HG03159 (cell line): ENCODE measurements at regions not wholly inside any gene's neighbourhood (a gene's known extent, or its start where the extent isn't known, plus 50 kb on each side); places are given as distances from the start of the nearest gene placed in this dataset.
"Not testable (repeated sequence)": the region's sequence is repeated elsewhere in the genome, so short reads cannot be mapped to it uniquely, and the experiment has no call there.

Source experiments
- ATAC-seq: cut with Tn5 transposase; IDR thresholded peaks from one replicate; pipeline ENCODE4 v1.9.1; 2021; ENCODE audit warnings: mild to moderate bottlenecking, moderate library complexity; ENCODE audit not compliant: unreplicated experiment

DNA sequence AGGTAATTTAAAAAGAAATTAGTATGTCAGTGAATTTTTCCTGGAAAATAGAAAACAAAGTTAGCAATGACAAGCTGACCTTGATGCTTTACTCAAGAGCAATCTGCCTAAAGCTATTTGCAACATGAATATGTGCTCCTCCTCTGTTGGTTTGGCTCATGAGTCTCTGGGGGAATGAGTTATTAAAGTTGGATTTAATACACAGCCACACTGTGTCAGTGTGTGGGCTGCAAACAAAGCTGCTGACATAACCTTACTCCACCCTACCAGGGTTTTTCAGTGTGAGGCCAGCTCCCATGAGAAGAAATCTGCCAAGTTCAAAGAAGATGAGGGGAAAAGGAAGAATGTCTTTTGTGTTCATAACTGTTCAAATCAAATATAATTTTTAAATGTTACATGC is 280.5 kb downstream of the TLL1 start:
- no peak for ATAC-seq

- no peak for ATAC-seq
Measured at GRCh38 chr4:166162327-166162726, 289.3 kb downstream of the TLL1 start.

DNA sequence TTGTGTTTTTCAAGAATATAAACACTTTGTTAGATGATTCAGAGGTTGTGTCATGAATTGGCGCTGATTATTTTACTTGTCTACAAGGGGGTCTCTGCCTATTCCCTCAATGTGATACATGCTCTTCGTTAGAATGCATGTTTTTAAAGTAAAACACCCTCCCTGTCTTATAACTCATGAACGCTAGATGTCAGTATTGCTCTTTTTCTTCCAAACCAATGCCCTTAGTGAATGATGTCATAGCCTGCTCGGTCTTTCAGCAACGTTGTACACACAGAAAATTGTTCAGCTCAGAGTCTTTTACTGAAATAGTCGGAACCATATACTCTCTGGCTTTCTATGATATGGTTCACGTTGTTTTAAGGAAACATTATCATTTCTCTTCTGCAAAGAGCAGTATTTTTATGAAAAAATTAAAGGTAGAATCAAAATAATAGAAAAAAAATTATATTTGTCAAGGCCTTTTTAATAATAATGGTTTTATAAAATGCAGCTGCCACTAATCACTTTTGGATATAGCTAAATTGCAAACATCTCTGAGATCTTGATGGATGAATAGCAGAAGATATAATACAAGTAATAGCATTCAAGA is 292.9 kb downstream of the TLL1 start:
- peak; percentile 98 for ATAC-seq

GRCh38 chr4:166169111-166169510 is 296.1 kb downstream of the TLL1 start:
- ATAC-seq: peak; percentile 37

GRCh38 chr4:166172619-166173018 is 299.6 kb downstream of the TLL1 start:
- no peak for ATAC-seq

GRCh38 chr4:166174717-166175490 is 301.9 kb downstream of the TLL1 start:
- no peak for ATAC-seq

- no peak for ATAC-seq
Measured at GRCh38 chr4:166182145-166182544, 309.1 kb downstream of the TLL1 start.

DNA sequence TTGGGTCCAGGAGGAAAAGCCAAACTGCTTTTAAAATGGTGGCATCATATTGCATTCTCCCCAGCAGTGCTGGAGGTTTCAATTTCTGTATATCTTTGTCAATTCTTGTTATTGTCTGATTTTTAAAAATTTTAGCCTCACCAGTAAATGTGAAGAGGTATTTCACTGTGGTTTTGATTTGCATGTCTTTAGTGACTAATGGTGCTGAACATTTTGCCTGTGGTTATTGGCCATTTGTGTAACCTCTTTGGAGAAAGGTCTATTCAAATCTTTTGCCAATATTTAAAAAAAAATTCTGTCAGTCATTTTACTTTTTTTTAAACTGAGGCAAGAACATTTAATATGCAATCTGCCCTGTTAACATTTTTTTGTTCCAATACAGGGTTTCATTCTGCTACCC is 322.1 kb downstream of the TLL1 start:
- ATAC-seq: no peak

GRCh38 chr4:166197166-166197565 is 324.1 kb downstream of the TLL1 start:
- no peak for ATAC-seq

GRCh38 chr4:166198041-166198440 is 325.0 kb downstream of the TLL1 start:
- no peak for ATAC-seq

DNA sequence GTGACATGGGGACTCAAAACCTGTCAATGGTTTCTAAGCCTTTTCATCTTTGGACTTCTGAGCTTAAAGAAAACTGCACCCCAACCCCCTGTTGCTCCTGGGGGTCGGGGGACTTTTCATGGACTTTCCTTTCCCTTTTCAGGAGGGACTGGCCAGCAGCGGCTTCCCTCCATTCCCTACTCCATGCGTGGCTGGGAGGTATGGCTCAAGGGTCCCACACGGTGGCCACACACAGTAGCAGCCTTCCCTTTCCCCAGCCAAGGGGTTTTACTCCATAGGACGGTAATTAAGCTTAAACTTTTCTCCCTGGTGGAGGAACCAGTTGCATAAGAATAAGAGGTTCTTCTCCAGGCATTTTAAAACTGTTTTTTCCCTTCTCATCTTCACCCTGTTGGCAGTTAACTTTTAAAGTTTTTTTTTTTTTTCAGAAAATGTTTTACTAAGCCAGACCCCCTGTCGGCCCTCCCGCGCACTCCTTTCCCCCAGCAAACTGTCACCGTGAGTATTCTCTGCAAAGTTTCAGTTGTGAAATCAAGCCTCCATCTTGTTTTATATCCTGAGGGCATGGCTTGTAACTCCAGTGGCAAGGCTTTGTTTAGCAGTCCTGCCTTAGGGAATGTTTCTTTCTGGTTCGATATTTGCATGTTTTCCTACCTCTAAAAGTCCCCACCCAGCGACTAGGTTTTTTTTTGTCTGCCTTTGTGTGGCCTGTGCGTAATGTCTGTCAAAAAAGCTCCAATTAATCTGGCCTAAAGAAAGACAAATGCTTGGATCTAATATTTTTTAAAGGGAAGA is 325.7 kb downstream of the TLL1 start:
- ATAC-seq: no peak

DNA sequence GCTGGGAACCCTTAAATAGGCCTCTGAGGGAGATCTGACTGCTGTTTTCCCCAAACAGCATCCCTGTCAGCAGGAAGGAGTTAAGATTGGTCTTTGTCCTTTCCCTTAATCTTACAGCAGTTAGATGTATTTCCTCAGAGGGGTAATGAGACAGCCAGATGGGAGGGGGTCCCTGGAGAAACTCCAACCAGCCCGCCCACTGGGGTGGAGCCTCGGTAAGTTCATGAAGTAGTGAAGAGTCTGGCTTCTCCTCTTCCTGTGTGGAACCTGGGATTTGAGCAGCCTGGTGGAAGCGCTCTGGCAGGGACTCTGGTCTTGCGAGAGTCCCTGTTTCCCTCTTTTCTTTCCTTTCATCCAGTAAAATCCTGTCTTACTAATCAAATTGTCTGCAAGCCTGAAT is 330.0 kb downstream of the TLL1 start:
- ATAC-seq: no peak

DNA sequence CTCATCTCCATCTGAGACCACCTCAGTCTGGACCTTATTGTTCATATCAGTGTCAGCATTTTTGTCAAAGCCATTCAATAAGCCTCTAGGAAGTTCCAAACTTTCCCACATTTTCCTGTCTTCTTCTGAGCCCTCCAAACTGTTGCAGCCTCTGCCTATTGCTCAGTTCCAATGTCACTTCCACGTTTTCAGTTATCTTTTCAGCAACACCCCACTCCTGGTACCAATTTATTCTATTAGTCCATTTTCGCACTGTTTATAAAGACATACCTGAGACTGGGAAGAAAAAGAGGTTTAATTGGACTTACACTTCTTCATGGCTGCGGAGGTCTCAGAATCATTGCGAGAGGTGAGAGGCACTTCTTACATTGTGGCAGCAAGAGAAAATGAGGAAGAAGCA is 339.3 kb downstream of the TLL1 start:
- ATAC-seq: not testable (repeated sequence)

- ATAC-seq: no peak
Measured at GRCh38 chr4:166222271-166222670, 349.2 kb downstream of the TLL1 start.

- no peak for ATAC-seq
Measured at GRCh38 chr4:166228112-166228511, 355.1 kb downstream of the TLL1 start.

DNA sequence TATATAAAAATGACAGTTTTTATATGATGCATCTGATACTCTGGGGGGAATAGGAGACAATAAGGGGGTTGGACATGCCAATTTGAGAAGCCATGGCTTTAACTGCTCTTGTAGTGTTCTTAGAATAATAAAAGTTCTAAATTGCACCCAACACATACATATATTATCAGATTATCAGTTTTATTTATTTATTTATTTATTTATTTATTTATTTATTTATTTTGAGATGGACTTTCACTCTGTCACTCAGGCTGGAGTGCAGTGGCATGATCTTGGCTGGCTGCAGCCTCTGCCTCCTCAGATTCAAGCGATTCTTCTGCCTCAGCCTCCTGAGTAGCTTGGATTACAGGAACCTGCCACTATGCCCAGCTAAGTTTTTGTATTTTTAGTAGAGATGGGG is 356.8 kb downstream of the TLL1 start:
- ATAC-seq: no peak

DNA sequence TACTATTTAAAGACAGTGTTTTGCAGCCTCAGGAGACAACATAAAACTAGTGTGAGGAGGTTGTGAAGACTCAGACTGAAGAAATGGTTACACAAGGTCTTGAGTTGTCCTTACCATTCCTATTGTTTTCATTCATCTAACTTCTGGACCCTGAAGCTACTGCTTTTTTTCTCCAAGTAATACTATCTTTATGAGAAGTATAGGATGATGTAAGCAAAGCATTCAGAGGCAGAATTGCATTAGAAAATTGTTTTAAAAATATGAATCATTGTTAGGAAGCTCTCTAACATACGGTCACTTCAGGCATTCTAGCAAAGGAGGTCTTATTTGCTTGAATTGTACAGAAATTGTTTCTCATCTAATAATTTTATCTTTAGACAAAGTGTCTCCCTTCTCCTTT is 357.8 kb downstream of the TLL1 start:
- no peak for ATAC-seq

DNA sequence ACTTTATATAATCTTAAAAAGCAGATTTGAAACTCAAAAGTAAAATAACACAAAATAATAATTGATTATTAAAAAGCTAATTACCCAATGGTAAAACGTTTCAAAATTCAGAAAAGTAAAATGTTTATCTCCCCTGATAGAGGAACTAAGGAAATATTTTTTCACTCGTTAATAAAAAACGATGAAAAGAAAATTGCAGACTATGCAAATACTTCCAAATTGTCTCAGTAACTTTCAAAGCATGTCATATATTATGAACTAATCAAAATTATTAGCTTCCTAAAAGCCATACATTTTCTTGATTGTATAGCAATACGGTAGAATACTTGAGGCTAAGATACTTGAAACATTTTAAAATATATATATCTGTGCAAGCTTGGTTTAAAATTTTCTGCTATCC is 366.3 kb downstream of the TLL1 start:
- ATAC-seq: no peak

- no peak for ATAC-seq
Measured at GRCh38 chr4:166252487-166253402, 379.7 kb downstream of the TLL1 start.

DNA sequence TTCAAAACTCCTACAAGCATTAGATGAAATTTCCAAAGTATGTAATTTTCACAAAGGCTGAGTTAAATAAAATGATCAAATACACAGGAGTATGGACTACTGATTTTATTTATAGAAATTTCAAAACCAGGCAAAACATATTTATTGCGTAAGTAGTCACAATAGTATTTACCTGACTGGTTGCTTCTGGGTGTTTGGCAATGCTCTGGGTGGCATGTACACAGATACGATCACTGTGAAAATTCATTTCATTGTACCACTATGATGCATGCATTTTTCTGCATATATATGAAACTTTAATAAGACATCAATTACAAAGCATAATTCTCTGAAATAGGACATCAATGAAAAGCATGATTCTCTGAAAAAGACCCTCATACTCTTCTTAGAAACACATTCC is 384.2 kb downstream of the TLL1 start:
- no peak for ATAC-seq

- ATAC-seq: no peak
Measured at GRCh38 chr4:166257891-166258290, 384.9 kb downstream of the TLL1 start.
